BLaER1 (cell line): ENCODE measurements at regions not wholly inside any gene's neighbourhood (a gene's known extent, or its start where the extent isn't known, plus 50 kb on each side); places are given as distances from the start of the nearest gene placed in this dataset.

Experiments used
- H3K27ac ChIP-seq: shearing (Covaris generic); formaldehyde crosslinking; 2 replicates; pipeline ENCODE4 v1.8.1; 2022
- H3K27me3 ChIP-seq: shearing (Covaris generic); formaldehyde crosslinking; 2 replicates; pipeline ENCODE4 v1.8.1; 2022
- H3K36me3 ChIP-seq: shearing (Covaris generic); formaldehyde crosslinking; 2 replicates; pipeline ENCODE4 v1.8.1; 2022
- H3K4me1 ChIP-seq: shearing (Covaris generic); formaldehyde crosslinking; 2 replicates; pipeline ENCODE4 v1.8.1; 2022
- H3K4me2 ChIP-seq: shearing (Covaris generic); formaldehyde crosslinking; 2 replicates; pipeline ENCODE4 v1.8.1; 2022
- H3K4me3 ChIP-seq: shearing (Covaris generic); formaldehyde crosslinking; 2 replicates; pipeline ENCODE4 v1.8.1; 2022
- H3K9ac ChIP-seq: shearing (Covaris generic); formaldehyde crosslinking; 2 replicates; pipeline ENCODE4 v1.8.1; 2022
- H3K9me3 ChIP-seq: shearing (Covaris generic); formaldehyde crosslinking; 2 replicates; pipeline ENCODE4 v1.8.1; 2022
- H4K20me1 ChIP-seq: shearing (Covaris generic); formaldehyde crosslinking; 2 replicates; pipeline ENCODE4 v1.8.1; 2022
- Cebpa-rat ChIP-seq: shearing (Covaris generic); IDR thresholded peaks from 2 replicates; pipeline ENCODE4 v1.8.1; 2022

- Histone ChIP-seq H3K4me1 (no peaks in the 10 kb centered on the region), H3K36me3 (no peaks in the 10 kb centered on the region), H3K27ac (no peak overlapping the region), H3K9me3 (no peaks in the 10 kb centered on the region), H4K20me1 (no peaks in the 10 kb centered on the region), H3K4me3 (no peak overlapping the region), H3K27me3 (no peaks in the 10 kb centered on the region), H3K9ac (no peak overlapping the region), H3K4me2 (no peak overlapping the region)
- TF ChIP-seq Cebpa-rat: no peak
These were observed 885.4 kb upstream of the EEF2KMT start for GRCh38 chr16:5982979-5983378.

- H3K4me1 ChIP-seq: no peaks in the 10 kb centered on the region
- no peaks in the 10 kb centered on the region for H3K36me3 ChIP-seq
These were observed 882.4 kb upstream of the EEF2KMT start for GRCh38 chr16:5979905-5980550.

GRCh38 chr16:5977329-5977728 lies 879.7 kb upstream of the EEF2KMT start:
- Histone ChIP-seq H3K9ac (no peak overlapping the region), H3K36me3 (no peaks in the 10 kb centered on the region), H3K4me1 (no peaks in the 10 kb centered on the region), H3K27me3 (no peaks in the 10 kb centered on the region), H4K20me1 (no peaks in the 10 kb centered on the region), H3K9me3 (no peaks in the 10 kb centered on the region), H3K4me3 (no peak overlapping the region), H3K27ac (no peak overlapping the region), H3K4me2 (no peak overlapping the region)
- TF ChIP-seq Cebpa-rat: no peak

More at GRCh38 chr16:5979905-5980550, 882.4 kb upstream of the EEF2KMT start:
- Histone ChIP-seq H3K27ac (no peak overlapping the region), H4K20me1 (no peaks in the 10 kb centered on the region), H3K4me2 (no peak overlapping the region), H3K27me3 (no peaks in the 10 kb centered on the region), H3K4me3 (no peak overlapping the region), H3K9me3 (no peaks in the 10 kb centered on the region), H3K9ac (no peak overlapping the region)
- TF ChIP-seq Cebpa-rat: no peak

- Histone ChIP-seq H3K9me3 (peaks cover 13% of the 10 kb centered on the region), H3K36me3 (no peaks in the 10 kb centered on the region), H3K4me1 (no peaks in the 10 kb centered on the region; the same call in 1 of the 2 replicates), H3K4me2 (no peak overlapping the region), H3K27ac (no peak overlapping the region), H3K9ac (no peak overlapping the region), H3K4me3 (no peak overlapping the region), H3K27me3 (no peaks in the 10 kb centered on the region), H4K20me1 (no peaks in the 10 kb centered on the region)
- TF ChIP-seq Cebpa-rat: no peak
These were observed 875.2 kb upstream of the EEF2KMT start for GRCh38 chr16:5972747-5973146.

GRCh38 chr16:5971924-5972323 lies 874.3 kb upstream of the EEF2KMT start:
- Histone ChIP-seq H3K36me3 (no peaks in the 10 kb centered on the region), H3K4me3 (no peak overlapping the region), H3K27ac (no peak overlapping the region), H3K9me3 (peaks cover 13% of the 10 kb centered on the region), H3K27me3 (no peaks in the 10 kb centered on the region), H3K4me1 (no peaks in the 10 kb centered on the region; the same call in 1 of the 2 replicates), H3K4me2 (no peak overlapping the region), H4K20me1 (no peaks in the 10 kb centered on the region), H3K9ac (no peak overlapping the region)
- no peak for TF ChIP-seq Cebpa-rat

- H3K4me3 ChIP-seq: no peak overlapping the region
- H3K4me1 ChIP-seq: no peaks in the 10 kb centered on the region; the same call in 1 of the 2 replicates
- TF ChIP-seq Cebpa-rat: no peak
- peaks cover 13% of the 10 kb centered on the region for H3K9me3 ChIP-seq
- H3K9ac ChIP-seq: no peak overlapping the region
- no peak overlapping the region for H3K27ac ChIP-seq
- no peaks in the 10 kb centered on the region for H3K27me3 ChIP-seq
- no peak overlapping the region for H3K4me2 ChIP-seq
- no peaks in the 10 kb centered on the region for H4K20me1 ChIP-seq
- no peaks in the 10 kb centered on the region for H3K36me3 ChIP-seq
These were observed 873.5 kb upstream of the EEF2KMT start for GRCh38 chr16:5971106-5971505.

- no peaks in the 10 kb centered on the region for H4K20me1 ChIP-seq
- H3K27me3 ChIP-seq: no peaks in the 10 kb centered on the region
- H3K4me3 ChIP-seq: no peak overlapping the region
- no peaks in the 10 kb centered on the region for H3K36me3 ChIP-seq
- H3K27ac ChIP-seq: no peak overlapping the region
- H3K9me3 ChIP-seq: peaks cover 7% of the 10 kb centered on the region
- no peak overlapping the region for H3K9ac ChIP-seq
- no peaks in the 10 kb centered on the region; the same call in 1 of the 2 replicates for H3K4me1 ChIP-seq
- no peak overlapping the region for H3K4me2 ChIP-seq
- no peak for TF ChIP-seq Cebpa-rat
These were observed 868.4 kb upstream of the EEF2KMT start for GRCh38 chr16:5966004-5966403.

- Histone ChIP-seq H3K9ac (no peak overlapping the region), H3K4me1 (no peaks in the 10 kb centered on the region), H3K27me3 (no peaks in the 10 kb centered on the region), H3K4me3 (no peak overlapping the region), H3K4me2 (no peak overlapping the region), H3K27ac (no peak overlapping the region), H3K36me3 (no peaks in the 10 kb centered on the region), H3K9me3 (peaks cover under 1% of the 10 kb centered on the region; the same call in 1 of the 2 replicates), H4K20me1 (no peaks in the 10 kb centered on the region)
- no peak for TF ChIP-seq Cebpa-rat
These were observed 867.7 kb upstream of the EEF2KMT start for GRCh38 chr16:5965321-5965720.

- H3K9ac ChIP-seq: no peak overlapping the region
- TF ChIP-seq Cebpa-rat: no peak
These were observed 853.9 kb upstream of the EEF2KMT start for GRCh38 chr16:5951486-5951885.

GRCh38 chr16:5944971-5945370 lies 847.4 kb upstream of the EEF2KMT start:
- H3K9me3 ChIP-seq: no peaks in the 10 kb centered on the region
- no peak for TF ChIP-seq Cebpa-rat
- no peaks in the 10 kb centered on the region for H4K20me1 ChIP-seq
- H3K4me1 ChIP-seq: no peaks in the 10 kb centered on the region
- no peaks in the 10 kb centered on the region for H3K27me3 ChIP-seq
- no peak overlapping the region for H3K4me2 ChIP-seq
- H3K27ac ChIP-seq: no peak overlapping the region
- H3K9ac ChIP-seq: no peak overlapping the region
- no peaks in the 10 kb centered on the region for H3K36me3 ChIP-seq
- no peak overlapping the region for H3K4me3 ChIP-seq

More at GRCh38 chr16:5951486-5951885, 853.9 kb upstream of the EEF2KMT start:
- Histone ChIP-seq H3K4me3 (no peak overlapping the region), H3K27ac (no peak overlapping the region), H3K4me1 (no peaks in the 10 kb centered on the region), H3K27me3 (no peaks in the 10 kb centered on the region), H3K36me3 (no peaks in the 10 kb centered on the region), H3K9me3 (no peaks in the 10 kb centered on the region), H4K20me1 (no peaks in the 10 kb centered on the region), H3K4me2 (no peak overlapping the region)

GRCh38 chr16:5938607-5939006 lies 841.0 kb upstream of the EEF2KMT start:
- H3K4me2 ChIP-seq: no peak overlapping the region

More at GRCh38 chr16:5938607-5939006, 841.0 kb upstream of the EEF2KMT start:
- no peaks in the 10 kb centered on the region for H3K36me3 ChIP-seq
- no peak overlapping the region for H3K27ac ChIP-seq
- H4K20me1 ChIP-seq: no peaks in the 10 kb centered on the region
- H3K9me3 ChIP-seq: peaks cover 25% of the 10 kb centered on the region
- no peaks in the 10 kb centered on the region for H3K27me3 ChIP-seq
- no peak overlapping the region for H3K9ac ChIP-seq
- no peaks in the 10 kb centered on the region for H3K4me1 ChIP-seq
- TF ChIP-seq Cebpa-rat: no peak
- H3K4me3 ChIP-seq: no peak overlapping the region
